IMR-90 (cell line): ENCODE measurements at regions not wholly inside any gene's neighbourhood (a gene's known extent, or its start where the extent isn't known, plus 50 kb on each side); places are given as distances from the start of the nearest gene placed in this dataset.

ENCODE experiments used
- ATAC-seq: fragments of 200-7000 bp; cut with Tn5 transposase; 2 replicates; pipeline ENCODE4 v1.9.1; 2020; ENCODE audit warnings: low read depth, mild to moderate bottlenecking, moderate library complexity
- BruUV-seq: library from RNA; stranded (reverse); fragments of 400-500 nt; replicated peaks from 2 replicates; lab custom pipeline; 2021; lab: Mats Ljungman, UMichigan
- CTCF ChIA-PET: fragments of 300-600 bp; formaldehyde crosslinking; extraction: SDS; loops from one replicate; lab custom pipeline; 2021; ENCODE audit warnings: antibody characterized with exemption; lab: Yijun Ruan, JAX
- POLR2A ChIA-PET: fragments of 300-600 bp; sonication (Branson Sonifier 250); formaldehyde crosslinking; loops from one replicate; lab custom pipeline; 2022; ENCODE audit warnings: antibody characterized with exemption; ENCODE audit not compliant: unreplicated experiment; lab: Charles Lee
- DNase-seq: peaks from one replicate; pipeline ENCODE4 v3.0.0; 2013
- H2AFZ ChIP-seq: replicated peaks from 2 replicates; pipeline ENCODE3; 2013; ENCODE audit warnings: low read length, mild to moderate bottlenecking; ENCODE audit not compliant: poor library complexity
- H2AK5ac ChIP-seq: 2 replicates; pipeline ENCODE4 v1.6.1; 2013; ENCODE audit warnings: low read depth, low read length, inconsistent platforms
- H2AK9ac ChIP-seq: replicated peaks from 2 replicates; pipeline ENCODE3; 2013; ENCODE audit warnings: mild to moderate bottlenecking, low read depth, low read length, moderate library complexity; ENCODE audit not compliant: poor library complexity
- H2BK120ac ChIP-seq: 2 replicates; pipeline ENCODE4 v1.6.1; 2013; ENCODE audit warnings: low read depth, low read length, inconsistent platforms
- H2BK15ac ChIP-seq: 3 replicates; pipeline ENCODE4 v1.6.1; 2013; ENCODE audit warnings: low read depth, low read length, inconsistent platforms
- H2BK20ac ChIP-seq: 2 replicates; pipeline ENCODE4 v1.6.1; 2013; ENCODE audit warnings: low read depth, mild to moderate bottlenecking, inconsistent platforms, low read length, moderate library complexity
- H2BK5ac ChIP-seq: 2 replicates; pipeline ENCODE4 v1.6.1; 2013; ENCODE audit warnings: mild to moderate bottlenecking, low read depth, low read length, inconsistent platforms; ENCODE audit not compliant: poor library complexity, severe bottlenecking
- H3K14ac ChIP-seq: replicated peaks from 2 replicates; pipeline ENCODE4 v1.6.1; 2013; ENCODE audit warnings: low read depth, low read length, inconsistent platforms
- H3K18ac ChIP-seq: 2 replicates; pipeline ENCODE4 v1.6.1; 2013; ENCODE audit warnings: low read depth, low read length, control low read depth
- H3K23ac ChIP-seq: 2 replicates; pipeline ENCODE4 v1.6.1; 2013; ENCODE audit warnings: low read depth, low read length, inconsistent platforms
- H3K27ac ChIP-seq: 2 replicates; pipeline ENCODE4 v1.5.1; 2013; ENCODE audit warnings: mild to moderate bottlenecking, control low read depth, low read length; ENCODE audit not compliant: insufficient read depth
- H3K27me3 ChIP-seq: 2 replicates; pipeline ENCODE4 v1.6.1; 2013; ENCODE audit warnings: low read length; ENCODE audit not compliant: control insufficient read depth, insufficient read depth
- H3K36me3 ChIP-seq: 2 replicates; pipeline ENCODE4 v1.6.1; 2013; ENCODE audit warnings: low read length, mixed read lengths; ENCODE audit not compliant: control insufficient read depth, insufficient read depth
- H3K4ac ChIP-seq: 2 replicates; pipeline ENCODE4 v1.6.1; 2013; ENCODE audit warnings: low read depth, low read length, inconsistent platforms
- H3K4me1 ChIP-seq: 2 replicates; pipeline ENCODE4 v1.6.1; 2013; ENCODE audit warnings: low read length, mixed read lengths; ENCODE audit not compliant: control insufficient read depth, insufficient read depth
- H3K4me2 ChIP-seq: 2 replicates; pipeline ENCODE4 v1.6.1; 2013; ENCODE audit warnings: low read depth, mild to moderate bottlenecking, control low read depth, low read length, moderate library complexity
- H3K4me3 ChIP-seq: 2 replicates; pipeline ENCODE4 v1.5.1; 2013; ENCODE audit warnings: low read depth, mild to moderate bottlenecking, control low read depth, low read length, moderate library complexity; ENCODE audit not compliant: insufficient read depth
- H3K56ac ChIP-seq: 2 replicates; pipeline ENCODE4 v1.6.1; 2013; ENCODE audit warnings: low read length, inconsistent platforms; ENCODE audit not compliant: insufficient read depth; ENCODE audit errors: extremely low read depth
- H3K79me1 ChIP-seq, 2 experiments: 2 replicates each; pipeline ENCODE4 v1.6.1; 2013; ENCODE audit warnings: low read length in 2 of 2, inconsistent platforms in 1 of 2, low read depth in 1 of 2
- H3K9ac ChIP-seq: 2 replicates; pipeline ENCODE4 v1.6.1; 2013; ENCODE audit warnings: low read depth, low read length, control low read depth
- H3K9me1 ChIP-seq: 2 replicates; pipeline ENCODE4 v1.6.1; 2013; ENCODE audit warnings: low read length, inconsistent platforms; ENCODE audit not compliant: insufficient read depth
- H3K9me3 ChIP-seq: 2 replicates; pipeline ENCODE4 v1.6.1; 2013; ENCODE audit warnings: low read length; ENCODE audit not compliant: control insufficient read depth, insufficient read depth
- H4K20me1 ChIP-seq: 2 replicates; pipeline ENCODE4 v1.6.1; 2013; ENCODE audit warnings: low read length, inconsistent platforms; ENCODE audit not compliant: insufficient read depth
- H4K5ac ChIP-seq: 2 replicates; pipeline ENCODE4 v1.6.1; 2013; ENCODE audit warnings: mild to moderate bottlenecking, low read depth, low read length, control low read depth
- H4K8ac ChIP-seq, 2 experiments: 2 replicates each; pipeline ENCODE4 v1.6.1; 2013; ENCODE audit warnings: low read depth in 2 of 2, low read length in 2 of 2, control low read depth in 1 of 2, inconsistent platforms in 1 of 2
- H4K91ac ChIP-seq: 2 replicates; pipeline ENCODE4 v1.6.1; 2013; ENCODE audit warnings: low read depth, low read length, inconsistent platforms; ENCODE audit not compliant: insufficient read depth
- BHLHE40 ChIP-seq: fragments of 150-350 bp; IDR thresholded peaks from 2 replicates; pipeline ENCODE4 v1.6.1; 2016; ENCODE audit warnings: mild to moderate bottlenecking, low read depth, low read length
- CEBPB ChIP-seq: IDR thresholded peaks from 2 replicates; pipeline ENCODE4 v1.6.1; 2012; ENCODE audit warnings: low read depth, low read length, improper control_type of control experiment
- CHD1 ChIP-seq: IDR thresholded peaks from 2 replicates; pipeline ENCODE4 v1.6.1; 2012; ENCODE audit warnings: low read depth, low read length, improper control_type of control experiment
- FOS ChIP-seq: fragments of 150-350 bp; IDR thresholded peaks from 2 replicates; pipeline ENCODE4 v1.6.1; 2016; ENCODE audit warnings: low read depth, low read length
- MAFK ChIP-seq: IDR thresholded peaks from 2 replicates; pipeline ENCODE4 v1.6.1; 2012; ENCODE audit warnings: low read depth, low read length, improper control_type of control experiment
- MAZ ChIP-seq: IDR thresholded peaks from 2 replicates; pipeline ENCODE4 v1.6.1; 2012; ENCODE audit warnings: low read depth, mild to moderate bottlenecking, low read length, improper control_type of control experiment, moderate library complexity, borderline replicate concordance
- MXI1 ChIP-seq: IDR thresholded peaks from 2 replicates; pipeline ENCODE4 v1.6.1; 2012; ENCODE audit warnings: low read depth, mild to moderate bottlenecking, low read length, moderate library complexity, borderline replicate concordance
- NFE2L2 ChIP-seq: fragments of 150-350 bp; IDR thresholded peaks from 2 replicates; pipeline ENCODE4 v1.6.1; 2016; ENCODE audit warnings: low read depth, mild to moderate bottlenecking, low read length
- POLR2A ChIP-seq: IDR thresholded peaks from 2 replicates; pipeline ENCODE4 v1.6.1; 2012; ENCODE audit warnings: mild to moderate bottlenecking, low read depth, low read length
- RAD21 ChIP-seq: IDR thresholded peaks from 2 replicates; pipeline ENCODE4 v1.6.1; 2012; ENCODE audit warnings: low read length, improper control_type of control experiment
- RCOR1 ChIP-seq: IDR thresholded peaks from 2 replicates; pipeline ENCODE4 v1.6.1; 2012; ENCODE audit warnings: mild to moderate bottlenecking, low read length, improper control_type of control experiment; ENCODE audit not compliant: insufficient replicate concordance
- RFX5 ChIP-seq: IDR thresholded peaks from 2 replicates; pipeline ENCODE4 v1.8.0; 2012; ENCODE audit warnings: low read depth, mild to moderate bottlenecking, low read length, moderate library complexity
- SMC3 ChIP-seq: fragments of 150-350 bp; IDR thresholded peaks from 2 replicates; pipeline ENCODE4 v1.6.1; 2016; ENCODE audit warnings: low read depth, mild to moderate bottlenecking, antibody characterized with exemption, low read length, moderate library complexity
- dilution Hi-C: fragments of 300-500 bp; cut with HindIII; formaldehyde crosslinking; loops from one replicate; pipeline ENCODE4 v1.14.3; 2018; ENCODE audit warnings: low sequenced_read_pairs; ENCODE audit not compliant: unreplicated experiment
- in situ Hi-C: fragments of 300-500 bp; cut with MboI; formaldehyde crosslinking; loops from 3 replicates; pipeline ENCODE4 v1.14.3; 2019; ENCODE audit warnings: low sequenced_read_pairs, inconsistent platforms, mixed read lengths
- intact Hi-C: fragments of 100-400 bp; cut with micrococcal nuclease; formaldehyde crosslinking; loops from 2 replicates; pipeline ENCODE4 v1.10.0; 2022
- TF ChIP-seq, protein P1 (sequence below): fragments of 150-350 bp; IDR thresholded peaks from 2 replicates; pipeline ENCODE4 v1.6.1; 2017; ENCODE audit warnings: mild to moderate bottlenecking, antibody characterized with exemption, low read length, low read depth
- TF ChIP-seq, protein P2 (sequence below): fragments of 150-350 bp; IDR thresholded peaks from 2 replicates; pipeline ENCODE4 v1.6.1; 2016; ENCODE audit warnings: low read depth, mild to moderate bottlenecking, low read length, moderate library complexity, borderline replicate concordance
- TF ChIP-seq, protein P3 (sequence below): conservative IDR thresholded peaks from 2 replicates; pipeline ENCODE4 v1.5.1; 2012; ENCODE audit warnings: mild to moderate bottlenecking, low read depth, low read length, improper control_type of control experiment

DNA sequence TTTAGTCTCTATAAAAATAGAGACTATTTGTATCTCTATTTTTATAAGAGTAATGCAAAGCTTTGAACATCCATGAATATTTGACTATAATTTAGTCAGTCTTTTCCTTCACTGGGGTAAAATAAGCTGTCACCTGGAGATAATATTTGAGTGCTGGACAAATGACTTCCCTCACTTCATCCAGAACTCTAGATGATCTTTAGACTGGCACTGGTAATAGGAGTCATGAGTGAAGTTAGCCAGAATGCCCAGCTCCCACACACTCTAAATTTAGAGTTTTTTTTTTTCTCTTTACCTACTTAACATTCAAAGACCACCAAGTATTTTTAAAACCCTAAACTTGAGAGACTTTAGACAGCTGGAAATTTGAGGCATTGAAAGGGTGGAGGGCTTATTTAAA is 100.7 kb downstream of the LSMEM1 start:
- no peak overlapping the region for H3K14ac ChIP-seq
- H2BK20ac ChIP-seq = no peak overlapping the region
- no peak for ATAC-seq
- no peak overlapping the region for H3K4ac ChIP-seq
- no peaks in the 10 kb centered on the region for H3K79me1 ChIP-seq
- no peak overlapping the region for H3K23ac ChIP-seq
- no TSS peak for BruUV-seq
- no peak overlapping the region for H2BK15ac ChIP-seq
- no peaks in the 10 kb centered on the region for H3K36me3 ChIP-seq
- H3K9me3 ChIP-seq = no peaks in the 10 kb centered on the region
- intact Hi-C loops (no loop called here), in situ Hi-C loops (no loop called here), dilution Hi-C loops (no loop called here)
- H3K27ac ChIP-seq = no peak overlapping the region
- H3K4me2 ChIP-seq = no peak overlapping the region
- POLR2A ChIA-PET = no interaction called here
- no peak overlapping the region for H2AK5ac ChIP-seq
- no peaks in the 10 kb centered on the region for H3K4me1 ChIP-seq
- H2BK5ac ChIP-seq = no peak overlapping the region
- H3K56ac ChIP-seq = no peak overlapping the region
- CTCF ChIA-PET = interaction anchor here (0.6 kb wide), 1 partner anchor 849 kb away, joined by 3 read pairs; no protein-coding TSS in a partner anchor
- H2BK120ac ChIP-seq = no peak overlapping the region
- H4K20me1 ChIP-seq = no peaks in the 10 kb centered on the region
- no peak overlapping the region for H4K8ac ChIP-seq
- no peak overlapping the region for H4K5ac ChIP-seq
- H3K18ac ChIP-seq = no peak overlapping the region
- no peak overlapping the region for H2AK9ac ChIP-seq
- no peaks in the 10 kb centered on the region for H3K9me1 ChIP-seq
- H3K9ac ChIP-seq = no peak overlapping the region
- TF ChIP-seq RAD21 (no peak), BHLHE40 (no peak), CHD1 (no peak), RFX5 (no peak), NFE2L2 (no peak), MAZ (no peak), CEBPB (no peak), SMC3 (no peak), MAFK (no peak), FOS (no peak), MXI1 (no peak), RCOR1 (no peak), POLR2A (no peak)
- TF ChIP-seq, protein P1, sequence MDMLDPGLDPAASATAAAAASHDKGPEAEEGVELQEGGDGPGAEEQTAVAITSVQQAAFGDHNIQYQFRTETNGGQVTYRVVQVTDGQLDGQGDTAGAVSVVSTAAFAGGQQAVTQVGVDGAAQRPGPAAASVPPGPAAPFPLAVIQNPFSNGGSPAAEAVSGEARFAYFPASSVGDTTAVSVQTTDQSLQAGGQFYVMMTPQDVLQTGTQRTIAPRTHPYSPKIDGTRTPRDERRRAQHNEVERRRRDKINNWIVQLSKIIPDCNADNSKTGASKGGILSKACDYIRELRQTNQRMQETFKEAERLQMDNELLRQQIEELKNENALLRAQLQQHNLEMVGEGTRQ = no peak
- TF ChIP-seq, protein P2, sequence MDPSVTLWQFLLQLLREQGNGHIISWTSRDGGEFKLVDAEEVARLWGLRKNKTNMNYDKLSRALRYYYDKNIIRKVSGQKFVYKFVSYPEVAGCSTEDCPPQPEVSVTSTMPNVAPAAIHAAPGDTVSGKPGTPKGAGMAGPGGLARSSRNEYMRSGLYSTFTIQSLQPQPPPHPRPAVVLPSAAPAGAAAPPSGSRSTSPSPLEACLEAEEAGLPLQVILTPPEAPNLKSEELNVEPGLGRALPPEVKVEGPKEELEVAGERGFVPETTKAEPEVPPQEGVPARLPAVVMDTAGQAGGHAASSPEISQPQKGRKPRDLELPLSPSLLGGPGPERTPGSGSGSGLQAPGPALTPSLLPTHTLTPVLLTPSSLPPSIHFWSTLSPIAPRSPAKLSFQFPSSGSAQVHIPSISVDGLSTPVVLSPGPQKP = no peak
- TF ChIP-seq, protein P3, sequence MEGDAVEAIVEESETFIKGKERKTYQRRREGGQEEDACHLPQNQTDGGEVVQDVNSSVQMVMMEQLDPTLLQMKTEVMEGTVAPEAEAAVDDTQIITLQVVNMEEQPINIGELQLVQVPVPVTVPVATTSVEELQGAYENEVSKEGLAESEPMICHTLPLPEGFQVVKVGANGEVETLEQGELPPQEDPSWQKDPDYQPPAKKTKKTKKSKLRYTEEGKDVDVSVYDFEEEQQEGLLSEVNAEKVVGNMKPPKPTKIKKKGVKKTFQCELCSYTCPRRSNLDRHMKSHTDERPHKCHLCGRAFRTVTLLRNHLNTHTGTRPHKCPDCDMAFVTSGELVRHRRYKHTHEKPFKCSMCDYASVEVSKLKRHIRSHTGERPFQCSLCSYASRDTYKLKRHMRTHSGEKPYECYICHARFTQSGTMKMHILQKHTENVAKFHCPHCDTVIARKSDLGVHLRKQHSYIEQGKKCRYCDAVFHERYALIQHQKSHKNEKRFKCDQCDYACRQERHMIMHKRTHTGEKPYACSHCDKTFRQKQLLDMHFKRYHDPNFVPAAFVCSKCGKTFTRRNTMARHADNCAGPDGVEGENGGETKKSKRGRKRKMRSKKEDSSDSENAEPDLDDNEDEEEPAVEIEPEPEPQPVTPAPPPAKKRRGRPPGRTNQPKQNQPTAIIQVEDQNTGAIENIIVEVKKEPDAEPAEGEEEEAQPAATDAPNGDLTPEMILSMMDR = no peak
- H3K27me3 ChIP-seq = no peaks in the 10 kb centered on the region
- H4K91ac ChIP-seq = no peak overlapping the region
- H3K4me3 ChIP-seq = no peak overlapping the region
- H2AFZ ChIP-seq = no peak overlapping the region
- DNase-seq = no peak
